ENCODE measurements at regions not wholly inside any gene's neighbourhood (a gene's known extent, or its start where the extent isn't known, plus 50 kb on each side); places are given as distances from the start of the nearest gene placed in this dataset.

- TF ChIP-seq, protein P1, sequence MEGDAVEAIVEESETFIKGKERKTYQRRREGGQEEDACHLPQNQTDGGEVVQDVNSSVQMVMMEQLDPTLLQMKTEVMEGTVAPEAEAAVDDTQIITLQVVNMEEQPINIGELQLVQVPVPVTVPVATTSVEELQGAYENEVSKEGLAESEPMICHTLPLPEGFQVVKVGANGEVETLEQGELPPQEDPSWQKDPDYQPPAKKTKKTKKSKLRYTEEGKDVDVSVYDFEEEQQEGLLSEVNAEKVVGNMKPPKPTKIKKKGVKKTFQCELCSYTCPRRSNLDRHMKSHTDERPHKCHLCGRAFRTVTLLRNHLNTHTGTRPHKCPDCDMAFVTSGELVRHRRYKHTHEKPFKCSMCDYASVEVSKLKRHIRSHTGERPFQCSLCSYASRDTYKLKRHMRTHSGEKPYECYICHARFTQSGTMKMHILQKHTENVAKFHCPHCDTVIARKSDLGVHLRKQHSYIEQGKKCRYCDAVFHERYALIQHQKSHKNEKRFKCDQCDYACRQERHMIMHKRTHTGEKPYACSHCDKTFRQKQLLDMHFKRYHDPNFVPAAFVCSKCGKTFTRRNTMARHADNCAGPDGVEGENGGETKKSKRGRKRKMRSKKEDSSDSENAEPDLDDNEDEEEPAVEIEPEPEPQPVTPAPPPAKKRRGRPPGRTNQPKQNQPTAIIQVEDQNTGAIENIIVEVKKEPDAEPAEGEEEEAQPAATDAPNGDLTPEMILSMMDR (IDR thresholded peaks at IDR 0.05; ENCODE audit: extremely low read depth in 1 of 2, insufficient read depth in 1 of 2, low read depth in 1 of 2, low read length in 2 of 2), result no peak
- TF ChIP-seq POLR2A (IDR thresholded peaks at IDR 0.05; ENCODE audit: low read depth, low read length) (no peak), EZH2 (IDR thresholded peaks at IDR 0.05; ENCODE audit: borderline replicate concordance, low read depth, low read length, severe bottlenecking) (no peak), JUN (IDR thresholded peaks at IDR 0.05; ENCODE audit: borderline replicate concordance, insufficient read depth, insufficient read length, low read depth) (no peak), POLR2AphosphoS5 (IDR thresholded peaks at IDR 0.05; ENCODE audit: insufficient read depth, low read depth, low read length) (no peak), MYC (IDR thresholded peaks at IDR 0.05; ENCODE audit: low read depth, low read length) (no peak), MAX (IDR thresholded peaks at IDR 0.05; ENCODE audit: insufficient read depth, insufficient read length) (no peak)
Observed at GRCh38 chr3:72452745-72453144, 395.5 kb downstream of the SHQ1 start.

All from endothelial cell of umbilical vein (primary cell).